ENCODE measurements at regions not wholly inside any gene's neighbourhood (a gene's known extent, or its start where the extent isn't known, plus 50 kb on each side); places are given as distances from the start of the nearest gene placed in this dataset.
"Not testable (repeated sequence)": the region's sequence is repeated elsewhere in the genome, so short reads cannot be mapped to it uniquely, and the experiment has no call there.

- no peaks in the 10 kb centered on the region for H3K27me3 ChIP-seq
- 81% methylated on average over 5 of the region's 5 CpGs for WGBS
- H3K9me3 ChIP-seq, result no peaks in the 10 kb centered on the region
- no peaks in the 10 kb centered on the region for H3K4me1 ChIP-seq
- DNase-seq (ENCODE audit: low spot score in 2 of 2), result no peak
- H3K27ac ChIP-seq, result no peak overlapping the region
- TF ChIP-seq CTCF (IDR thresholded peaks at IDR 0.05), result no peak
- TF ChIP-seq POLR2AphosphoS5 (IDR thresholded peaks at IDR 0.05), result no peak
- no peak for TF ChIP-seq POLR2A (IDR thresholded peaks at IDR 0.05)
- TF ChIP-seq EP300 (IDR thresholded peaks at IDR 0.05), result no peak
- no peak overlapping the region for H3K4me3 ChIP-seq
- no peaks in the 10 kb centered on the region for H3K36me3 ChIP-seq
Measured at GRCh38 chr4:24364249-24364648, 220.1 kb downstream of the DHX15 start.

- Histone ChIP-seq H3K36me3 (no peaks in the 10 kb centered on the region), H3K4me3 (no peak overlapping the region), H3K27me3 (no peaks in the 10 kb centered on the region), H3K4me1 (no peaks in the 10 kb centered on the region), H3K27ac (no peak overlapping the region), H3K9me3 (no peaks in the 10 kb centered on the region)
- no peak for DNase-seq (ENCODE audit: low spot score in 2 of 2)
- WGBS, result 69% methylated on average over 4 of the region's 4 CpGs
- no peak for TF ChIP-seq EP300 (IDR thresholded peaks at IDR 0.05)
- no peak for TF ChIP-seq POLR2AphosphoS5 (IDR thresholded peaks at IDR 0.05)
- no peak for TF ChIP-seq CTCF (IDR thresholded peaks at IDR 0.05)
- TF ChIP-seq POLR2A (IDR thresholded peaks at IDR 0.05), result no peak
Measured at GRCh38 chr4:24363751-24364150, 220.6 kb downstream of the DHX15 start.

GRCh38 chr4:24352112-24352511 is 232.2 kb downstream of the DHX15 start:
- no peaks in the 10 kb centered on the region for H3K36me3 ChIP-seq
- H3K9me3 ChIP-seq, result no peaks in the 10 kb centered on the region
- WGBS, result 78% methylated on average over 4 of the region's 4 CpGs
- no peaks in the 10 kb centered on the region for H3K27me3 ChIP-seq
- no peaks in the 10 kb centered on the region for H3K4me1 ChIP-seq
- TF ChIP-seq POLR2A (IDR thresholded peaks at IDR 0.05), result no peak
- no peak for TF ChIP-seq CTCF (IDR thresholded peaks at IDR 0.05)
- no peak for TF ChIP-seq POLR2AphosphoS5 (IDR thresholded peaks at IDR 0.05)
- no peak for TF ChIP-seq EP300 (IDR thresholded peaks at IDR 0.05)
- no peak overlapping the region for H3K4me3 ChIP-seq
- no peak overlapping the region for H3K27ac ChIP-seq
- DNase-seq (ENCODE audit: low spot score in 2 of 2), result no peak

GRCh38 chr4:24349168-24349996 is 235.0 kb downstream of the DHX15 start:
- not testable (repeated sequence) for H3K36me3 ChIP-seq; H3K4me3 ChIP-seq; H3K27ac ChIP-seq; H3K9me3 ChIP-seq; DNase-seq (ENCODE audit: low spot score in 2 of 2); H3K27me3 ChIP-seq; H3K4me1 ChIP-seq
- WGBS, result 95% methylated on average over 15 of the region's 15 CpGs

- Histone ChIP-seq H3K36me3 (no peaks in the 10 kb centered on the region), H3K27me3 (no peaks in the 10 kb centered on the region), H3K9me3 (no peaks in the 10 kb centered on the region), H3K4me3 (no peak overlapping the region), H3K27ac (no peak overlapping the region), H3K4me1 (no peaks in the 10 kb centered on the region)
- TF ChIP-seq POLR2A (IDR thresholded peaks at IDR 0.05) (no peak), CTCF (IDR thresholded peaks at IDR 0.05) (no peak), POLR2AphosphoS5 (IDR thresholded peaks at IDR 0.05) (no peak), EP300 (IDR thresholded peaks at IDR 0.05) (no peak)
- DNase-seq (ENCODE audit: low spot score in 2 of 2), result no peak
- WGBS, result 98% methylated on average over 5 of the region's 5 CpGs
Measured at GRCh38 chr4:24339260-24339659, 245.1 kb downstream of the DHX15 start.

Data from suprapubic skin (tissue), 4 donors.